Activated T-cell treated with anti-CD3 and anti-CD28 coated beads for 48 hours (primary cell): ENCODE measurements at regions not wholly inside any gene's neighbourhood (a gene's known extent, or its start where the extent isn't known, plus 50 kb on each side); places are given as distances from the start of the nearest gene placed in this dataset.

Source experiments
- DNase-seq: peaks from one replicate; pipeline ENCODE4 v3.0.0-alpha.2; 2020; ENCODE audit warnings: low read depth

DNA sequence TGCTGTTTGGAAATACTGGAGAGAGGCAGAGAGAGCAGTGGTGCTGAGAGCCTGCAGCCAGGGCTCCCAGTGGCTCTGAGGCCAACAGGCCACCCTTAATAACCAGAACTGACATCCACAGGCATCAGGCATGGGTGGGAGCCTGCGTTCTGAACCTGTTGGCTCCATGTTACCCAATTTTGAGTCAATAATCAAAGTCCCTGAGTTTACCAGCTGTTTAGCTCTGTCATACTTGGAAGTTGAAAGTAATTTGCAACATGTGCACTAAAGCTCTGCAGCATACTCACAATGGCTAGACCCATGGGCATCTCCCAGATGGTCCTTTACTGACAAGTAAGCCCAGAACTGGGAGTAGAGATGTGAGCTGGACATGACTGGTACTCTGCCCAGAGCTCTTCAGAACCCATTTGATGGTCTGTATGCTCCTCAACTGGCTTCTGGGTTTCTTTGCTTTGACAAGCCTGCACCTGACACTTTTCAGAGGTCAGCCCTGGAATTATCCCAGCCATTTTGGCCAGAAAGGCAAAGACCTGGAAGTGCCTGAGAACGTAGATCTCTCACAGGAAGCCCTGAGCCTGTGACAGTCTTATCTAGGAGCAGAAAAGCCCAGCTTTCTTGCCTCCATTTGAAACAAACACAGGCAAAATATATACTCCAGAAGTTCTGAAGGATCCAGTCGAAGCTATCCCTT lies 122.4 kb upstream of the CITED2 start:
- no peak for DNase-seq

DNA sequence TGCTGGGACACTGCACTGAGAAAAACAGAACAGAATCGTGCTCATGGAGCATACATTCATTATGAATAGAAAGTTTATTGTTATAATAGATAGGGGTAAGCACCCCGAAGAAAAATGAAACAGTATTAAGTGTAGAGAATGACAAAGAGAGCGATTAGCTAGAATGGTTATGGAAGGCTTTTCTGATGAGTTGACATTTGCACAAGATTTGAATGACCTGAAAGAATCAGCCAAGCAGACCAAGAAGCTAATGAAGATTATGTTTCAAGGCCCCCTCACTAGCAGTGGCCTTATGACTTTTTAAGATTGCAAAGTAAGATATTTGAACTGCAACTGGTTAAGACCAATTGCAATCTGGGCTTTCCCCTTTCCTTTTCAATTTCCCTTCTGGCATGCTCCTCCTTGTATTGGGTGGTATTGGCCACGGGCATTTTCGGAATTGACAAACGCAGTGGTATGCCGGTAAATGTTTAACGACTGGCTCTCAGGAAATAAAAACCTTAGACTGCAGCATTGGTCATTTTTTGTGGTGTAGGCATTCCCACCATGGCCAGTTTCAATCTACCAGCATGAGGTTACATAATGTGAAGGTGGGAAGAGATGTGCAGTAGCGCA lies 120.0 kb upstream of the CITED2 start:
- no peak for DNase-seq

DNA sequence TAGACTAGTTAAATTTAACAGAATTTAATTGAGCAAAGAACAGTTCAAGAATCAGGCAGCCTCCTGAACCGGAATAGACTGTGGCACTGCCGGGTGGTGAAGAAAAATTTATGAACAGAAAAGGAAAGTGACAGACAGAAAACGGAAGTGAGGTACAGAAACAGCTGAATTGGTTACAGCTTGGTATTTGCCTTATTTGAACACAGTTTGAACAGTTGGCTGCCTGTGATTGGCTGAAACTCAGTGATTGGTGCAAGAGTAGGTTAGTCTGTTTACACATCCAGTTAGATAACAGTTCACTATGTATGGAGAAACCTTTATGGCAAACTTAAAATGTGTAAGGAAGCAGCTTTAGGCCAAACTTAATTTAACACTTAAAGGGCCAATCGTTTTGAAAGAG lies 116.0 kb upstream of the CITED2 start:
- no peak for DNase-seq

DNA sequence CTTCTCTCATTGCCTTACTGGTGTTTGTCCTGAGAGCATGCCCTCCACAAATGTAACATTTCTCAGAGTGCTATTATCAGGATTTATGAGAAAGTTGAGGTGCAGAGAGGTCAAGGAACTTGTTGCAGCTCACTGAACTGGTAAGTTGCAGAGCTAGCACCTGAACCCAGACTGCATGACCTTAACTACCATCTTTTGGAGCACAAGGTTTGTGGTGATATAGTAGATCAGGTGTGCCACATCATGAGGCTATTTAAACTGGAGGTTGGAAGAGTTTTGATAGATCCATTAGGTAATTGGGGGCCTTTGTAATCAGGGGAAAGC lies 112.0 kb upstream of the CITED2 start:
- no peak for DNase-seq

DNA sequence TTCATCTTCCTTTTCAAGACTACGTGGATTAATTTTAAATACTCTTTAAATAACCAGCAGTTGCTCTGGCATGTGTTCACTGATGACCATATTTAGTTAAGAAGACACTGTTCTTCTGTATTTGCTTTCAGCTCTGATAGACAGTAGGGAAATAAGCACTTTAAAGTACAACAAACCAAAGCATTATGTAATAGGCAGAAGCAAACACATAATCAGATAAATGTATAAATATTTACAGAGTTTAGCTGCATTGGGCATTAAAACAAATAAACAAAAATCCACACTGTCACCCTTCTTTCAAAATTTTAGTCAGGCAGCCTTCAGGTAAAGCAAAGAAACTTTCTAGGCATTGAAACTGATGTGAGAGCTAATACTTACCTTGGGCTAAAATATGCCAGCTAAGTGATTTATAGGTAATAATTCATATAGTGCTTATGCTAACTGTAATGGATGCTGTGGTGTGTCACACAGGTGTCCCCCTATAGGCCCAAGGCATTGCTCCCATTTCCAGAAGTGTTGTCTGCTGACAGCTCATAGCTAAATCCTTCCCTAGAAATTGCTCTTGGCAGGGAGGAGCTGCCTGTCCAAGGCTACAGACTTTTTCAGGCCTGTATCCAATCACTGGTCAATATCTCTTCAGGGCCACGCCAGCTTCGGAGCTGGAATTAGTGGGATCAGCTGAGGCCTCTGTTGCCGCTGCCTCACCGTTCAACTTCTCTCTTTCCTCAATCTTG lies 111.5 kb upstream of the CITED2 start:
- DNase-seq, result no peak

DNA sequence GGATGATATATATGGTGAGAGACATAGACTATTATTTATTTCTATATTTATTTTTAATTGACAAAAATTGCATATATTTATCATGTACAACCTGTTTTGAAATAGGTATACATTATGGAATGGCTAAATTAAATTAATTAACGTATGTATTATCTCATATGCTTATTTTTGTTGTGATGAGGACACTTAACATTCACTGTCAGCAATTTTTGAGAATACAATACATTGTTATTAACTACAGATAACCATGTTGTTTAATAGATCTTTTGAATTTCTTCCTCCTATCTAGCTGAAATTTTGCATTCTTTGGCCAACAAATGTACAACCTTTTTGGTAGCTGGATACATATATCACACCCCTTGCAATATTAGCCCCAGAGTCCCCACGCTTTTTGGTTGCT lies 110.7 kb upstream of the CITED2 start:
- no peak for DNase-seq

DNA sequence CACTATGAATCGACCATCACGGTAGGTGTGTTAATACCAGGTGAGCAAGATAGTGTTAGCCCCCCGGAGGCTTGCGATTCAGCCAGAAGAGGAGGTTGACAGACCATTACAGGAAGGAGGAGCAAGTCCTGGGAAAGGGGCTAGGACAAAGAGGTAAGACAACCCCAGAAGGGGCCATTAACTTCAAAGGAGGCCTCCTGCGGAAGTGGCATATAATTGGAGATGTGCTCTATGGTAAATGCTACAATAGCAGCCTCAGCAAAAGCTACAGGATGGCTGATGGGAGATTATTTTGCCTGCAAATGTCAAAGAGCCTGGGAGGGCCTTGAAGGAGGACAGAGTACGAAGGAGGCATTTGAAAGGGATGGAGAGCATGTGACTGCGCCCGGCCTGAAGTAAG lies 108.6 kb upstream of the CITED2 start:
- DNase-seq, result no peak

DNA sequence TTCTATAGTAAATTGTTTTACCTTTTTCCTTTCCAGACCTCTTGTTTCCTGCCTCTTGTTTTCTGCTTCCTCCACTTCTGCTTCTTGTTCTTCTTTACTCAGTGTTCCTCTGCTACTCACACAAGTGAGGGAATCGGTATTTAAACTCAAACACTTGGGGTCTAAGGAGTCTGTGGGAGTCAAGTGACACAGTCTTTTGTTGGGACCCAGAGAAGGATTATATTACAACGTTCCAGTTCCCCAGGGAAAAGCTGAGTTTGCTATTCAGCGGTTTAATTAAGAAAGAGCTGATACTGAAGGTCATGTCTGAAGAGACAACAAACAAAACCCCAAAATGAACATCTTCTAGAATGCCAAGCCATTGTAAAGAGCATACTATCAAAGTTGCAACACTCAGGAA lies 107.8 kb upstream of the CITED2 start:
- DNase-seq, result no peak

DNA sequence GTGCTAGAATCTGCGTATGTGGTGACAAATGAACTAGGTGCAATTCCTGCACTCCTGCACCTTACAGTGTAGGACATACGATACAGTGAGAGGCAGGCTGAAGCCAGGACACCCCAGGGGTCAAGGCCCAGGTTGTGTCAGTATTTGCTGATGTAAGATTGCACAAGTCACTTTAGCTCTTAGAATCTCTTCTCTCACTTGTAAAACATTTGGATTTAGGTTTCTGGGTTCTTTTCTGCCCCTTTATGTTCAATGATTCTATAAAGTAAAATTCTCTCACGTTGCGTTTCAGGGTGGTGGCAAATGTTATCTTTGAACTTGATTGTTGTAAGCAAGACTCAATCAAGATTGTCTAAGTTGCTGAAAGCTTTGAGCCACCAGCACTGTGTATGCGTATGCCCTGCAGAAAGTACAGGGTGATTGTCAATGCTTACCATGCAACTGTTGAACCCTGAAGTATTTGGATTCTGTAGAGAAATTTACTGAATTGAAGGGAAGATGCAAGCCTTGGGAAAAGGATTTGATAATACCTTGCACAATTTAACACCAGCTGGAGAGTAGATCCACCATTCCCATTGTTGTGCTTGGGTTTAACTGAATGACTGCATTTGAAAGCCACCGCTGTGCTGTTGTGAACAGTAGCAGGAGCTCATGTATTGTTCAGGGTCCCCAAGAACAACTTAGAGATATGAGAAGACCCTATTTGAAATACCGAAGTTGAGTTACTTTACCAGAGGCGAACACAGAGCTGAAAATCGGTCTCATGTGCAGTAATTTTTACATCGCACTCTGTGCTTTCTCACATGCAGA lies 106.1 kb upstream of the CITED2 start:
- no peak for DNase-seq

DNA sequence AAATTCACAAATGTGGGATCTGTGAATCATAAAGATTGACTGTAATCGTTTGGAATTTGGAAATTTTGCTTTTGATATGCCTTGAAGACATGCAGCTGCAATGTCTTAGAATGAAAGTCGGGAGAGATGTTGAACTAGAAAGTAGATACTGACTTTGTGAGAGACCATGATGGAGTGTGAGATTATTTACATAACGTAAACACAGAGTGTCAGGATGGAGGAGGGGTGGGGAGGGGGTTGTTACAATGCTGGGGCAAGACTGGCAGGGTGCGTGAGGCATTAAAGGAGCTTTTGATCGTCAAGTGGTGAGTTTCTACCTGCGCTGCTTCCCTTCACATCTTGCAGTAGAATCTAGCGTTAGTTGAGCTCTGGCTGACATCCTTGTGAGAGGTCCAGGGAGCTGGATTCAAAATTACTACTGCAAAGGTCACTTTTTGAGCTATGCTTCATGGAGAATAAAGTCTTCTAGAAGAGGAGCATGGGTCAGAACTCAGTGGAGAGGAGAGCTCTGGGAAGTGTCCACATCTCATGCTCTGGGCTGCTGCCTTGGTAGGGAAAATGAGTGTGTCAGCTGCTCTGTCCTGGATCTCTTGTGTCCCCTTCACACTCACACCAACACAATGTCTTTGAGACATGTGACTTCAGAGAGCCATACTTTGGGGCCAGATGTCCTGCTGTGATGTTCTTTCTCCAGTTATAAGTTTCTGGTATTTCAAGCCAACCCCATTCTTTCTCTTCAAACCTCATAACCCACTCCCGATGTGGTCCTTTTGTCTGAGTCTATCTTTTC lies 105.2 kb upstream of the CITED2 start:
- no peak for DNase-seq

DNA sequence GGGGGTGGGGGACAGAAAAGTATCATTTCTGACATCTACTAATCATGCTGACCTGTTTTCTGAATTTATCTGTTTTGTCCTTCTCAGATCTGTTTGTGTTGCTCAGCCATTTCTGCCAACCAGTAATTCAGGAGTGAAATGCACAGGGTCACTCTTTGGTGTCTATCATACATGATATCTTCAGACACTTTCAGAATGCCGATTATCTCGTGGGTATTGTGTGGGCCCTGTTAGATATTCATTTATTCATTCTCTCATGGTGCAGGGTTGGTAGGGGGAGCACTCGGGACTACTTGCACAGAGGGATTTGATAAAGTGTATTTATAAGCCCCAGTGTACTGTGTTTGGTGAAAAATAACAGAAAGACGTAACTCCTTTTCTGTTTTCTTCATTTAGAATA lies 101.2 kb upstream of the CITED2 start:
- DNase-seq, result no peak

DNA sequence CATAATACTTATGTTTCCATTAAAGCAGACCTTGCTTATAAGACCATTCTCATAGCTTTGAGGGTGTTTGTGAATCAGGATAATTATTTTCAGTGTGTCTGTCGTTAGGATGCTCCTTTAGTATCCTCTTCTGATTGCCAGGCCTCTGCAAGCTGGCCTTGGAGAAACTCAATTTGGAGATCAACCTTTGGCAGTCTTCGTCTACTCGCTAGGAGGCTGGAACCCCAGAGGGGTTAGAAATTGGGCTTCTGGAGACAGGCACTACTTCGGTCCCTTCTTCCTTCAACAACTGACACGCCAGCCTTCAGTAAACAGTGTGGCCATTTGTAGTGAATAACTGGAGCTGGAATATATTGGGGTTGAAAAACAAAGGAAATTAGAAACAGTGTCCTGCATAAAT lies 100.8 kb upstream of the CITED2 start:
- DNase-seq, result no peak

DNA sequence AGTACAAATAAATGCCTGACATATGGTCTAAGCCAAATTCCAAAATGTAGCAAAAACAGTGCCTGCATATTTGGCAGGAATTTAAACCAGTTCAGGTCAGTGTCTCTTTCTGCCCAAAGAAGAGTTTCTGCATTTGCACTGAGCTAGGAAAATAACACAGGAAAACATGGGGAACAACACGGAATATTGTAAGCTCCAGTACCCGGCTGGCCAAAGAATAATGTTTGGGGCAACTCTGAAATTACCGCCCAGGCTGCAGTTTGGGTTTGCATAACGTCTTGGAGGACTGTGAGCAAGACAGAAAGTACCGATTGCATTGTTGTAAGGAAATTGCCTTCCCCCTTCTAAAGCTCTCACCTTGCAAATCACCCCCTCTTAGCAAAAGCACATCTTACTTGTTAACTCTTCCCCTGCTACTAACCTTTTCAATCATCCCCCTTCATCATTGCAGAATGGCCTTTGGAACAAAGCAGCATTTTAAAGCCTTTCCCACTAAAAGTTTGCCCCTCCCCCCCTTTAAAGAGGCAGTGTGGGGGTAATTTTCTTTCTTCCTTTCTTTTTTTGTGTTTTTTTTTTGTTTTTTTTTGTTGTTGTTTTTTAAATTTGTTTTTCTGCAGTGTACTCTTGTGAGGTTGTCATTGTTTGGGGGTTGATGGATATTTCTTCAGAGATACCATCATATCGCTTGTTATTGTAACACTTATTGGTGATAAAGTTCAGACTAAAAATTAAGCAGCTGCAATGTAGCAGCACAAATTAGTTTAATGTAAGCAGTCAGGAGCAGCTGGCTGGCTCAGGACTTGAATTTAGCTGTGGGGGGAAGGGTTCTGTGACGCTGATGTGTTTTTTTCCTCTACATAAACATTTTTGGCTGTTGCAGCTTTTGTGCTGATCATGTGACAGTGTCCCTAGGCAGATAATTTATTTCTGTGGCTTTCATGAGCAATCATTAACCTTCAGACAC lies 100.0 kb upstream of the CITED2 start:
- no peak for DNase-seq

DNA sequence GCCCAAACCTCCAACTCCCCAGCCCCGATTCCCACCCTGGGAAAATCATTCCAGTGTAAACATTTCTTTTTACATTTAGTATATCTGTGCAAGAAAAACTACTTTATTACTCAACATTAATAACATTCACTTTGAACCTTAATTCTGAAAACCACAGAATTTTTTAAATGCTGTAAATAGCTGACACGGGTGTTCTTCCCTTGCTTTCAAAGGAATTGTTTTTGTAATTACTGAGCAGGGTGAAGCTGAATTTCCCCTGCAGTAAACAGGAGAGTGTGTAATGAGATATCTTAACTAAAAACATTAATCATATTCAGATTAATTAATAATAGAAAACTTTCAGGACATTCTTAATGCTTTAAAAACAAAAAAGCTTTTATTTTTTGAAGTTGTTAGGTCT lies 99.3 kb upstream of the CITED2 start:
- no peak for DNase-seq

DNA sequence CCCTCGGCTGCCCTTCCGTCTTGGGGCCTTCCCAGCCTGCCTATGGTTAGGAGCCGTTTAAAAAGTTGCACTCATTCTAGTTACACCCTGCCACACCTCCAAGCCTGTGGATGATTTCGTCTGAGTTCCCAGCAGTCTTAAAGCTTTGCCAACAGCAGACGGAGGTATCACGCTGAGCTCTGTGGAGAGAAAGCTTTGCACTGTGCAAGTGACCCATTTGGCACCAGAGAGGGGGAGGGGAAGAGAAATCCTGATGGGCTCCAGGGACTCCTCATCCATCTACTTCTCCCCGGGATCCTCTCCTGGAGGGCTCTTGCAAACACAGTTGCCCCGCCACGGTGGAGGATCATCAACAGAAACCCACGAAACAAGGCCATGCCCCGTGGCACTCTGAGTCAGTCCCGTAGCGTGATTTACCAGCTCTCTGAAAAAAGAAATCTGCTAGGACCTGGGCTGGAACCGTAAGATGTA lies 98.8 kb upstream of the CITED2 start:
- DNase-seq, result no peak

DNA sequence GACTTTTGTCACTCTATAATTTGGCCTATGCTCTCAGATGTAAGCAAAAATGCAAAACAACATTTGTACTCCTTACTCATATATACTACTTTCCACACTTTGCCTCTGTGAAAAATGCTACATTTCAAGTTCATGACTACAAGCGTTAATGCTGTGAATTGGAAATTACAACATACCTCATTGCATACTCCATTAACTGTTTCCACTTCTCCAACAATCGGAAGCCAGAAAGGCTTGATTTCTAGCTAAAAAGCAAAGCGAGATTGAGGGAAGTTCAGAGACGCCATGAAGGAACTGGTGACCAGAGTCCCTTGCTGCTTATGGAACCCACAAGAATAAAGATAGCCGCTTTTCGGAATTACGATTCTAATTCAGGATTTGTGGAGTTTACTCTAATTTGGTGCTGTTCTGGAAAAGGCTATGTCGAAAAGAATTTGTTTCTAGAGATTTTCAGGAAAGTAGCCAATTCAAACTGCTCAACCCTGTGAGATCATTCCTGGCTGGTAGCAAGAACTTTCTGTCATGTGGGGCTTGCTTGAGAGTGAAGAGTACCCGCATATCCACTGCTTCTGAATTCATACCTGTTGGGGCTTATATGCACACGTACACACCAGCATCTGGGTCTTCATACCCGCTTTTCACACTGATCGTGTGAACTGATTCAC lies 98.0 kb upstream of the CITED2 start:
- no peak for DNase-seq

DNA sequence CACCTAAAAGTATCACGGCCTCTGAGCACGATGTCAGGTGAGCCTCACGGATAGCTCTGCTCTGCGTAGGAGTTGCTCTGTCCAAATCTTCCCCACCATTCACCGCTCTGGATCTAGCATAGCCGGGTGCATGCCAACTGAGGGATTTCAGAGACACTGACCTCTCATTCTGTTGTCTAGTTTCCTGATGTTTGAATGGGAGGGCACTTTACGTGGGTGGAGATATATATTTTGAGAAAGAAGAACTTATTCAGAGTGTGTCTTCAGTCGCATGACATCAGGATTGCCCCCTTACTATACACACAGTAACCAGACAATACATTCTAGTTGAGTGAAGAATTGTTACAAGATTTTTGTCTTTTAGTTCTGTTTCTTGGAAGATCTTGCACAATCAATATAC lies 96.5 kb upstream of the CITED2 start:
- no peak for DNase-seq

DNA sequence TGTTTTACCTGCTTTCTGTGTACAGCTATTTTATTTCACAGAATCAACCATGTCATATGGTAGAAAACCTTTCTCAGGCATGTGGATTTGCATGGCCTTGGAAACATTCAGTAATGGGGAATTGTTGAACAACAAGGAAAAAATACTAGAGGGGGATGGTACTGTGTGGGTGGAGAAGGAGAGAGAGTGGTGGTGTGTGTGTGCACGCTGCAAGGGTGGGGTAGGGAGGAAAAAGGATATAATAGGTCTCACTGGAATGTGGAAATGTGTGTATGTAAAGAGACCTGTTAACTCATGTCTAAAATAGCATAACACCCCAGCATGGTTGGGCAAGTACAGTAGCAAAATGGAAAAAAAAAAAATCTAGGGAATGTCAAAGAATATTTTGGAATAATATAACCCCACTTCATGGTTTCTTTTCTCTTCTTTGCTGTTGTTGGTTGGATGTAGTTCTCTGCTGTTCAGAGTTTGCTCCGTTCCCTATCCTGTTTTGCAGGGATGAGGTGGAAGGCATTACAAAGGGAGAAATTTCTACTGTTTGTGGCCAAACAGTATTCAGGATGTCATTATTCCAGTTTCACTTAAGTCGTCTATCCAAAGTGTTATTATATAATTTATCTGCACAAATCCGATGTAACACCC lies 93.9 kb upstream of the CITED2 start:
- DNase-seq, result no peak

DNA sequence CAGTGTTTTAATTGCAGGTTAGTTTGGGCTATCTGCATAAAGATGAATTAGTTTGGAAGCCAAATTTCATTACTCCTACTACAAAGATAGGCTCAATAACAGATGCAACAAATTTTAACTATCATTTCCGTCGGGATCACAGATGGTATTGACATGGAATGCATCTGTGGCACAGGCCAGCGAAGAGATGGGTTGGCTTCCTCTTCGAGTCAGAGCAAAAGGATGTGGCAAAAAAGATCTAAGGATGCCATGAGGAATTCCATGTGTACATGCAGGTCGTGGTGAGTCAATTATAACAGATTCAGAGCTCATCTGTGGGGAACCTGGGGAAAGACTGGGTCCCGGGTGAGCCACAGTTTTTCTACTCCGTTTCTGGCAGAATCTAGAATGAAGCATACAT lies 83.0 kb upstream of the CITED2 start:
- DNase-seq, result no peak
